CD4-positive, alpha-beta T cell treated with Interferon alpha-2 for 1 hour (primary cell): ENCODE measurements at regions not wholly inside any gene's neighbourhood (a gene's known extent, or its start where the extent isn't known, plus 50 kb on each side); places are given as distances from the start of the nearest gene placed in this dataset.

Experiments used
- DNase-seq, 2 donors: peaks; one replicate each; pipeline ENCODE4 v3.0.0-alpha.2; 2020 to 2022

DNA sequence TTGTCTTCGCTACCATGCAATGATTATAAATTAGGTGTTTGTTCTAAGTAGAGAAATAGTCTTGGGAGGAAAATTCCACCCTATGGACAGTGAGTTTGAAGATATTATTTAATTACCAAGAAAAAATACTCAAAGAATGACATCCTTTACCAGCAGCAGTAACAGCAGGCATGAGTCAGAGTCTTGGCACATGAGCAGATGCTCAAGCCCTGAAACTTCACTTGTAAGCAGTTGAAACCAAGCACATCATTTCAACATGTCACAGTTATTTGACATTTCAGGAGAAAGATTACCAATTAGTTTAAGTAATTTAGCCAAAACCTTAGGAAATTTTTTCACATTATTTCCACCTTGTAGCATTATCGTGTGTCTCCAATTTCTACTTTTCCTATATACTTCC is 99.2 kb downstream of the C12orf50 start:
- DNase-seq, result no peak

DNA sequence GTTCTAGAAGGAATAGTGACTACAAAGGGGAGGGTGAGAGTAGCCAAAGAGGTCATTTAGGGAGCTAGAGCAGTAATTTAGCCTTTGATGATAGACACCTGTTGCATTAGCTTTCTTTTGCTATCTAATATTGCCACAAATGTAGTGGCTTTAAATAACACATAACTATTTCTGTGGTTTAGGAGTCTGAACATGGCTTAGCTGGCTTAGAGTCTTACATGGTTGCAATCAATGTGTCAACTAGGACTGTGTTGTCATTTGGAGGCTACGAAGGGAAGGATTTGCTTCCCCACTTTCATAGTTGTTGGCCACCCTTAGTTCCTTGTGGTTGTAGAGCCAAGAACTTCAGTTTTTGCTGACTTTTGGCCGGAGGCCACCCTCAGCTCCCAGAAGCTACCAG is 99.9 kb downstream of the C12orf50 start:
- DNase-seq, result no peak

DNA sequence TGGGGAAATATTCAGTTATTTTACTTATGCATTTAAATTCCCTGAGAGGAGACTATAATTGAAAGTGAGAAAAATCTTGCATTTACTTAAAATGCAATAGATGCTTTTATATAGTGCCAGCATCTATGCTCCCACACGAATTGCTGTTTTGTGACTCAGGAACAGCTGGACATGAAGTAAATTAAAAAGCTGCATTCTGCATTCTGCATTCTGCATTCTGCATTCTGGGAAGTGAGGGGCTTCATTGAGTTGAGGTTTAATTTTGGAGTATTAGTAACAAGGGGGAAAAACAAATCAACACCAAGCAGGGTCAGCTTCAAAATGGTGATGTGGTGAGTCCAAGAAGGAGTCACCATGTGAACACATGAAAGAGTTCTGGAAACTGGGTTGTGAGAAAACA is 101.2 kb downstream of the C12orf50 start:
- DNase-seq, result no peak

DNA sequence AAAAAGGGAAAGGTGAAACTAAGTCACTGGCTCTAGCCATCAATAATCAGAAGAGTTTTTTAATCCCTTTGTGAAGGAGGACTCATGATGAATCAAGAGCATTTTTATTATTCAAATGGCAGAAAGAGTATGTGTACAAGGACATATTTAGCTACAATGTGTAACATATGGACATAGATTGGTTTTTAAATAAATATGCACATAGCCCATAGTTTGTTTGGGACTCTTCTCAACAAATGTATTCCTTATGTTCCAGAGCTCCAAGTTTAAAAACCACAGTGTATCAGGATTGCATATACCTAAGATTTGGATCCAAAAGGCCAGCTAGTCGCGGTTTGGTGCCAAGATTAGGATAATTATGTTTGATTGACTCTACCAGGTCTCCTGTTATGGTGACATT is 104.2 kb downstream of the C12orf50 start:
- no peak for DNase-seq

- DNase-seq, result no peak
Measured at GRCh38 chr12:87924149-87924548, 105.1 kb downstream of the C12orf50 start.

GRCh38 chr12:87923361-87923760 is 105.8 kb downstream of the C12orf50 start:
- no peak for DNase-seq

- DNase-seq, result no peak
Measured at GRCh38 chr12:87922736-87923135, 106.5 kb downstream of the C12orf50 start.

- DNase-seq, result no peak
Measured at GRCh38 chr12:87921621-87922020, 107.6 kb downstream of the C12orf50 start.

- DNase-seq, result no peak
Measured at GRCh38 chr12:87920139-87920538, 109.1 kb downstream of the C12orf50 start.

- DNase-seq, result no peak
Measured at GRCh38 chr12:87901457-87901856, 127.7 kb downstream of the C12orf50 start.

- no peak for DNase-seq
Measured at GRCh38 chr12:87897662-87898061, 131.5 kb downstream of the C12orf50 start.

DNA sequence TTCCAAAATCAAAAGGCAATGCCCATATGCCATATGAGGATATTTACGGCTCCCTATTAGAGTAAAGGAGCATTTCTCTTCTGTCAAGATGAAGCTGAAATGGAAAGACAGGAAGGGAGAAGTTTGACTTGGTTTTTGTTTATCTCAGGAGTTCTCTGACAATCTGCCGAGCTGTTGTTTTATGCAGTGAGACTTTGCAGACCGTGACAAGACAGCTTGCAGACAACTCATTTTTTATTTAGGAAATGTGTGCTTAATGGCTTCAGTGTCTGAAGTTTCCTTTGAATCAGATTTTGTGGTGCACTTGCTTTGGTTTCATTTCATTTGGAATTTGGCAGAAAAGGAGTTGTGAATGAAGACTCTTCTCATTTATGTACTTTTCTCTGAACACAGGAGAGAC is 145.4 kb downstream of the C12orf50 start:
- DNase-seq, result no peak

DNA sequence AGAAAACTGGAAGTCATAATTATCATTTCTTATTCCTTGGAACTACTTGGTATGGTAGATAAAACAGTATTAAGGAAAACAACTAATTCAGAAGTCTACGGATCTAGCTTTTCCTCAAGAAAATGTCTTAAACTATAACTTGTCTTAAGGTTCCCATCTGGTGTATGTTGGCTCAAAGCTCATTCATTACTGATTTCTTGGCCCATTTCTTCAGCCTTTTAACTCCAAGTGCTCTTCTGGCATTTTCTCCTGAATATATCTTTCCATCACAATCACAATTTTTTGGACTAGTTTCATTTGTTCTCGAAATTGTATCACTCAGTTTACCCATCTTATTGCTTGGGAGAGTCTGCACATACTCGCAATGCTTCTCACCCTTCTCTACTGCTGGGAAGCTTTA is 150.1 kb downstream of the C12orf50 start:
- no peak for DNase-seq

DNA sequence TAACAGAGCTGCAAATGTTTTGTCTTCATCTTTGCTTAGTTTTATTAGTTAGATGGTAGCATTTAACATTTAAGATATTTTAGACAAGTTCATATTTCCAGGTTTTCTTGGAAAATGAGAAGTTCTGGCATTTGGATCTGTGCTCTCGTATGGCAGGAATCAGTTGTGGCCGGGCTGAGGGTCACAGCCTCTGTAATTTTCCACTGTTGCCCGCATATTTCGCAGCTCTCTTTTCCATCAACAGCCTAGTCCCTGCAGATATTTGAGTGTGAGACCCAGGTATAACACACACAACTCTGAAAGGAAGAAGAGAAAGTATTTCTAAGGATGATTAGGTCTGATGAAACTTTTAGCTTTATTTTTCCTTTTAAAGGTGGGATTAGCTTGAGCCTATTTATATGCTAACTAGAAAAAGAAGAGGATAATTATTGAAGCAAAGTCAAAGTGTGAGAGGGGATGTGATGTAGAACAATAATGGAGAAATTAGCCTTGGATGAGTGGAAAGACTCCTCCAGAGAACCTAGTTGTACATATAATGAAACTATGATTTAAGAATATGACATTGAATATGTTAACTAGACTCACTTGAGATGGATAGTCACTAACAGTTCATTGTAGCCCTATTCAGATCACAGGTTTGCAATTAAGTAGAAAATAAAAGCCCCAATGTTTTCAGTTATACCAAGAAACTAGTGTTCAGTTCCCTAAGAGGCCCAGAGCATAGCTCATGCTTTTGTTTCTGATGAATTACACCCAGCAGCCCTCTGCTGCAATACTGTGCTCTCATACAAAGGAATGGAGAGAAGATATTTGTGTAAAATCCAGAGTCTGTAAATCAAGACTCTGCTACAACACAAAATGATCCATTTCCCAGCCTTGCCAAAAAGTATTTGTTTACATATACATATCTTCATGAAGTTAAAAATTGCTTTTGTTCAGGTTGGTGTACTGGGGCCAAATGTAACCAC is 158.4 kb downstream of the C12orf50 start:
- no peak for DNase-seq

DNA sequence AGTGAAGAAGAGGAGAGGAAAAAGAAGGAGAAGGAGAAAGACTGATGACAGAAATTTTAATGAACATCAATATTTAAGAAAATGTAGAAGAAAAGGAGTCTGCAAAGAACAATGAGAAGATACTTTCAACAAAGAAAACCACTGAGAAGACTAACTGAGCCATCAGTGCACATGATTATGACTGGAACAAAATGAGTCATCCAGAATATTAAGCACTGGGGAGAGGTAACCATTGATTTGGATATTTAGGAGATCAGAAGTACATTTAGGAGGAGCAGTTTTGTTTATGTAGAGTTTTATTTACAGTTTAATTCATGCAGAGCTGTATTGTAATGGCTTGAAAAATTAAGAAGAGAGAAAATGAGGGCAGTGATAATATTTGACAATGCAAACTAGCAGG is 159.1 kb downstream of the C12orf50 start:
- no peak for DNase-seq

- peak in 1 of 2 donors; percentile 1 for DNase-seq
Measured at GRCh38 chr12:87866578-87867292, 162.5 kb downstream of the C12orf50 start.

- DNase-seq, result no peak
Measured at GRCh38 chr12:87861791-87862190, 167.4 kb downstream of the C12orf50 start.

GRCh38 chr12:87853448-87854003 is 175.7 kb downstream of the C12orf50 start:
- no peak for DNase-seq

GRCh38 chr12:87849074-87849473 is 180.1 kb downstream of the C12orf50 start:
- no peak for DNase-seq

GRCh38 chr12:87848248-87848868 is 180.8 kb downstream of the C12orf50 start:
- peak in 1 of 2 donors; percentile 40 for DNase-seq

- DNase-seq, result no peak
Measured at GRCh38 chr12:87847147-87847546, 182.1 kb downstream of the C12orf50 start.

GRCh38 chr12:87846045-87846444 is 183.2 kb downstream of the C12orf50 start:
- DNase-seq, result no peak

DNA sequence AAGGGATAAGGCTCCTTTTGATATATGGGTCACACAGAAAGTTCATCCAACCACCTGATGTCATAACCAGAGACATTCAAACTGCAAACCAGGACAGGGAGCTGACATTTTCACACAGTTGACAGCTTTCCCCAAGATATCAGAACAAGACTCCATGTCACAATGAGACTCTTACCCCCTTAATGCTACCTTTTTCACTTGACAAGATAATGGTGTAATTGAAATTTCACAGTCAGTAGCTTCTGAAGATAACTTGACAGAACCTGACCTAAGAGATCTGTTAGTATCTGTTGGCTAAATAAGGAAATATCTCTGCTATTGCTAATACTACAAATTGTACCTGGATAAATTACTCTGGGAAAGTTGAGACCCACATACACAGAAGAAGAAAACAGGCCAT is 187.3 kb downstream of the C12orf50 start:
- DNase-seq, result no peak
